Fibroblast of lung (primary cell): ENCODE measurements at regions not wholly inside any gene's neighbourhood (a gene's known extent, or its start where the extent isn't known, plus 50 kb on each side); places are given as distances from the start of the nearest gene placed in this dataset.

Experiments used
- DNase-seq, 2 donors: peaks; one replicate each; pipeline versions ENCODE4 v3.0.0 to v3.0.0-alpha.2; 2010; ENCODE audit warnings: low read depth in 2 of 2
- H2AFZ ChIP-seq: 2 replicates; pipeline ENCODE4 v1.5.1; 2012; ENCODE audit warnings: low read length, control low read depth, inconsistent platforms
- H3K27ac ChIP-seq: 2 replicates; pipeline ENCODE4 v1.5.1; 2011; ENCODE audit warnings: low read length, control low read depth; ENCODE audit not compliant: insufficient read depth
- H3K27me3 ChIP-seq: 2 replicates; pipeline ENCODE4 v1.5.1; 2011; ENCODE audit warnings: mild to moderate bottlenecking, low read length; ENCODE audit not compliant: control insufficient read depth, insufficient read depth
- H3K36me3 ChIP-seq: 2 replicates; pipeline ENCODE4 v1.5.1; 2011; ENCODE audit warnings: low read length; ENCODE audit not compliant: control insufficient read depth, insufficient read depth
- H3K4me1 ChIP-seq: 2 replicates; pipeline ENCODE4 v1.5.1; 2011; ENCODE audit warnings: low read length; ENCODE audit not compliant: control insufficient read depth, insufficient read depth; ENCODE audit errors: extremely low read depth
- H3K4me2 ChIP-seq: 2 replicates; pipeline ENCODE4 v1.5.1; 2011; ENCODE audit warnings: low read length, control low read depth; ENCODE audit not compliant: insufficient read depth; ENCODE audit errors: extremely low read depth
- H3K4me3 ChIP-seq, 4 experiments: fragments of 200-600 bp in 1 of 4; sonication (generic) in 1 of 4; replicated peaks in 1 of 4; 2 replicates each; pipeline ENCODE4 v1.5.1; 2011 to 2016; ENCODE audit warnings: low read length in 4 of 4, low read depth in 3 of 4, mild to moderate bottlenecking in 3 of 4, control low read depth in 2 of 4, inconsistent platforms in 1 of 4, mixed read lengths in 1 of 4; ENCODE audit not compliant: insufficient read depth in 1 of 4; ENCODE audit errors: control extremely low read depth in 1 of 4
- H3K79me2 ChIP-seq: 2 replicates; pipeline ENCODE4 v1.5.1; 2012; ENCODE audit warnings: mild to moderate bottlenecking, low read length, inconsistent platforms; ENCODE audit not compliant: control insufficient read depth, insufficient read depth
- H3K9ac ChIP-seq: 2 replicates; pipeline ENCODE4 v1.5.1; 2011; ENCODE audit warnings: mild to moderate bottlenecking, low read length, control low read depth; ENCODE audit not compliant: insufficient read depth
- H3K9me3 ChIP-seq: 2 replicates; pipeline ENCODE4 v1.5.1; 2012; ENCODE audit warnings: low read depth, low read length; ENCODE audit not compliant: control insufficient read depth, insufficient read depth
- H4K20me1 ChIP-seq: 2 replicates; pipeline ENCODE4 v1.5.1; 2011; ENCODE audit warnings: low read length; ENCODE audit not compliant: control insufficient read depth, insufficient read depth; ENCODE audit errors: extremely low read depth
- CTCF ChIP-seq, 2 donors: IDR thresholded peaks in 1 of 2; conservative IDR thresholded peaks in 1 of 2; 1 replicate in 1 of 2; 2 replicates in 1 of 2; pipeline ENCODE4 v1.5.1; 2011 to 2012; ENCODE audit warnings: low read length in 2 of 2, control low read depth in 1 of 2, inconsistent platforms in 1 of 2, low read depth in 1 of 2, mild to moderate bottlenecking in 1 of 2
- EZH2 ChIP-seq: IDR thresholded peaks from 2 replicates; pipeline ENCODE4 v1.5.1; 2012; ENCODE audit warnings: low read length, control low read depth, mild to moderate bottlenecking; ENCODE audit errors: missing control alignments

- Histone ChIP-seq H3K4me2 (no peak overlapping the region), H3K9me3 (no peaks in the 10 kb centered on the region), H3K27ac (no peak overlapping the region), H2AFZ (no peak overlapping the region), H3K9ac (no peak overlapping the region), H3K79me2 (no peaks in the 10 kb centered on the region), H3K27me3 (no peaks in the 10 kb centered on the region), H3K4me1 (no peaks in the 10 kb centered on the region), H4K20me1 (no peaks in the 10 kb centered on the region), H3K36me3 (no peaks in the 10 kb centered on the region), H3K4me3 (no peak overlapping the region)
- peak in 1 of 2 donors; percentile 4 for DNase-seq
- TF ChIP-seq EZH2 = no peak
- TF ChIP-seq CTCF (conservative IDR thresholded peaks at IDR 0.05 in 1 of 2, IDR thresholded peaks at IDR 0.05 in 1 of 2; ENCODE audit: low read depth in 1 of 2, low read length in 2 of 2) = no peak
These were observed 299.4 kb upstream of the NOVA1 start for GRCh38 chr14:26897196-26897595.

GRCh38 chr14:26905229-26905628, 307.4 kb upstream of the NOVA1 start:
- Histone ChIP-seq H3K9me3 (no peaks in the 10 kb centered on the region), H3K4me3 (no peak overlapping the region), H3K79me2 (no peaks in the 10 kb centered on the region), H3K4me1 (no peaks in the 10 kb centered on the region), H3K36me3 (no peaks in the 10 kb centered on the region), H2AFZ (no peak overlapping the region), H4K20me1 (no peaks in the 10 kb centered on the region), H3K4me2 (no peak overlapping the region), H3K27ac (no peak overlapping the region), H3K9ac (no peak overlapping the region), H3K27me3 (no peaks in the 10 kb centered on the region)
- no peak for TF ChIP-seq CTCF (conservative IDR thresholded peaks at IDR 0.05 in 1 of 2, IDR thresholded peaks at IDR 0.05 in 1 of 2; ENCODE audit: low read depth in 1 of 2, low read length in 2 of 2)
- TF ChIP-seq EZH2 = no peak
- no peak for DNase-seq

GRCh38 chr14:26913786-26914185, 316.0 kb upstream of the NOVA1 start:
- no peak overlapping the region for H3K4me3 ChIP-seq
- H4K20me1 ChIP-seq = no peaks in the 10 kb centered on the region
- DNase-seq = no peak
- no peak overlapping the region for H3K9ac ChIP-seq
- TF ChIP-seq CTCF (conservative IDR thresholded peaks at IDR 0.05 in 1 of 2, IDR thresholded peaks at IDR 0.05 in 1 of 2; ENCODE audit: low read depth in 1 of 2, low read length in 2 of 2) (no peak), EZH2 (no peak)
- H3K9me3 ChIP-seq = no peaks in the 10 kb centered on the region
- H2AFZ ChIP-seq = no peak overlapping the region
- H3K27me3 ChIP-seq = no peaks in the 10 kb centered on the region
- H3K79me2 ChIP-seq = no peaks in the 10 kb centered on the region
- H3K4me2 ChIP-seq = no peak overlapping the region
- no peaks in the 10 kb centered on the region for H3K36me3 ChIP-seq
- H3K4me1 ChIP-seq = no peaks in the 10 kb centered on the region
- H3K27ac ChIP-seq = no peak overlapping the region
